SK-N-MC (cell line): ENCODE measurements at regions not wholly inside any gene's neighbourhood (a gene's known extent, or its start where the extent isn't known, plus 50 kb on each side); places are given as distances from the start of the nearest gene placed in this dataset.

Experiments
- EZH2 ChIP-seq: fragments of 200-600 bp; sonication (generic); IDR thresholded peaks from one replicate; pipeline ENCODE4 v1.6.1; 2017; ENCODE audit warnings: antibody characterized with exemption
- FOXP2 ChIP-seq: optimal IDR thresholded peaks from 2 replicates; pipeline ENCODE3; 2011; ENCODE audit warnings: mild to moderate bottlenecking, moderate library complexity; ENCODE audit not compliant: insufficient read depth; ENCODE audit errors: extremely low read length, control extremely low read depth
- POLR2AphosphoS5 ChIP-seq: IDR thresholded peaks from 2 replicates; pipeline ENCODE4 v1.6.1; 2012; ENCODE audit warnings: mild to moderate bottlenecking, low read depth, low read length, borderline replicate concordance

- no peak for TF ChIP-seq POLR2AphosphoS5
- no peak for TF ChIP-seq EZH2
- no peak for TF ChIP-seq FOXP2
Observed at GRCh38 chr5:5964347-5964746, 414.0 kb downstream of the MED10 start.
